NCI-H2227 (cell line): ENCODE measurements at regions not wholly inside any gene's neighbourhood (a gene's known extent, or its start where the extent isn't known, plus 50 kb on each side); places are given as distances from the start of the nearest gene placed in this dataset.

ENCODE experiments used
- DNase-seq: peaks from one replicate; lab custom pipeline; 2025; ENCODE audit not compliant: unreplicated experiment; lab: John Stamatoyannopoulos, UW

DNA sequence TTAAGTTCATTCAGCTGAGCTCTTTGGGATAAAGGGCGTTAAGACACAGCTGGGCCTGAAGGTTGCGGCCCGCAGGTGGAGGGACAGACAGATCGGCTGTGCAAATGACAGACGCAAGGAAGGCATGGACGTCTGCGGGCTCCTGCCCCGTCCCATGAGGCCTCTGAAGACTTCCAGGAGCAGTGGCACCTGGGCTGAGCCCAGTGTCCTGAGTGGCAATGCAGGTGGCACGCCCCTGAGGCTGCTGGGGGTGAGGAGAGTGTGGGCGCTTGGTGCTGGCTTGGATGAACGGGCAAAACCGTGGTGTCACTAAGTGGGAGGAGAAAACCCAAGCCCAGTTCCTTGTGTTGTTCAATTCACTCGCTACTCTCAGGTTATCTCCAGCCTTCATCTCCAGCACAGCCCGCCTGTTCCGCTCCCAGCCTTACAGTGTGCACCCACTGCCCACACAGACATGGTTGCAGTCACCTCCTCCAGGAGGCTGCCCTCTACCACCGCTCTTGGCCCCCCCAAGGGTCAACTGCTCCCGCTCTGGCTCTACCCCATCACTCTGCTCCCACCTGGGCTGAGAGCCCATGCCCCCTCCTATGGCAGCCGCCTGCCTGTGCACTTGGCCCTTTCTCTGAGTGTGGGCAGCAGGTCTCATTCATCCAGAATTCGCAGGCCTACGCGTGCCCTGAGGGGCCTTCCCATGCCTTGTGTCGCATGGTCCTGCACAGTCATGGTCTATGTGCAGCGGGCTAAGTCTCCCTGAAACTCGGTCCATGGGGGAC is 50.3 kb downstream of the PTGR3 start:
- DNase-seq = no peak

DNA sequence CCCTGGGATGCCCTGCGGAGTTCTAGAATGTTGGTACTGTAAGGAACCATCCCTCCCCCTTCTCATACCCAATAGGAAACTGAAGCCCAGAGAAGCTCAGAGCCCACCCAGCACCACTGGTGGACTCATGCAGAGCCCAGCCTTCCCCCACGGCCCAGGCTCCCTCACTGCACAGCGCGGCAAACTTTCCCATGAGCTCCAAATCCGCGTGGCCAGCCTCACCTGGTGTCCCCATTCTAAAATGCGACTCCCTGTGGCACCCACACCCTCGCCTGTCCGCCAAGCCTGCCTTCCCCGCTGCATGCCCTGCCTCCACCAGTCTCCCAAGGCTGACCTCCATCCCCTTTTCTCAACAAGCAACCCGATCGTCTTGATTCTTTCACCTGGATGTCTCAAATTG is 51.1 kb downstream of the PTGR3 start:
- no peak for DNase-seq

DNA sequence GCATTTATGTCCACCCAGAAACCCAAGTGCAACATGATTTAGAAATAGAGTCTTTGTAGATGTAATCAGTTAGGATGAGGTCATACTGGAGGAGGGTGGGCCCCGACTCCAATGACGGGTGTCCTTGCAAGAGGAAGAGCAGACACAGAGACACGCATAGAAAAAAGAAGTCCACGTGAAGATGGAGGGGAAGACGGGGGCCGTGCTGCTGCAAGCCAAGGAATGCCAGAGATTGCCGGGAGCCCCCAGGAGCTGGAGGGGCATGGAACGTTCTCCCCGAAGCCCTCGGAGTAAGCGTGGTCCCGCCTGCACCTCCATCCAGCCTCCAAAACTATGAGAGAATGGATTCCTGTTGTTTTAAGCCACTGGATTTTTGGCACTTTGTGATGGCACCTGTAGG is 51.6 kb downstream of the PTGR3 start:
- no peak for DNase-seq

DNA sequence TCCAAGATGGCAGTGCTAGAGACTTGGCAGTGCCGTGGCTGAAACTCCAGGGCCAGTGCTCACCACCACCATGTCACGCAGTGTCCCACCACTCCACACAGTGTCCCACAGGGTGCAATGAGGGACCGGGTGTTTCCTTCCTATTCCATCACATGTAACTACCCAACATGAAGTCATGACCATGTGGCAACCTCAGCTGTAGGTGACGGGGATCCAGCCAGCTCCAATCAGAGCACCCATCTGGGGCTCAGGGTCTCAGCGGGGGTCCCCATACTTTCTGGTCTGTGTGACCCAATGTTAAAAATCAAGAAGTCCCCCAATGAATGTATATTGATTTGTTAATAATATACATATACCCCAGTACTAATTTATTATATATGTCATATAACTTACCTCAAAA is 52.1 kb downstream of the PTGR3 start:
- no peak for DNase-seq

DNA sequence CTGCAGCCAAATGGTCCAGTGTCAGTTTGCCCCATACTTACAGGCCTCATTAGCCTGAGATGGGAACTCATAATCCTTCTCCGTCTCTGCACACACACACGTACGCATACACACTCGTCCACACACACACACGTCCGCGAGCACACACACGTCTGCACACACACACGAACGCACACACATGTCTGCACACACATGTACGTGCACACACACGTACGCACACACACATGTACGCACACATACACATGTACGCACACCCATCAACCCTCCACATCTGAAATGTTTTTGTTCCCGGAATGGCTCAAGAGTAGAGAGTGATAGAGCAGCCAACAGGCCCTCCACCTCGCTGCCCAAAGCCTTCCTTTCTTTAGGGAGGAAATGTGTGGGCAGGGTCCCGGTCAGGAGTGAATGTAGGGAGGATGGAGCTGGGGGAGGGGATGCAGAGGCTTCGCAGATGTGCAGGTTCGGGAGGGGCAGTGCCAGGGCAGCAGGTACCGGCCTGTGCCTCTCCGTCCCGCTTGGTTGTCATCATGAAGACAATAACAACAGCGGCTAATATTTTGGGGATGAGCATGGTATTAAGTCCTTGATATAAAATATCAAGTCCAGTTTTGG is 52.7 kb downstream of the PTGR3 start:
- no peak for DNase-seq

DNA sequence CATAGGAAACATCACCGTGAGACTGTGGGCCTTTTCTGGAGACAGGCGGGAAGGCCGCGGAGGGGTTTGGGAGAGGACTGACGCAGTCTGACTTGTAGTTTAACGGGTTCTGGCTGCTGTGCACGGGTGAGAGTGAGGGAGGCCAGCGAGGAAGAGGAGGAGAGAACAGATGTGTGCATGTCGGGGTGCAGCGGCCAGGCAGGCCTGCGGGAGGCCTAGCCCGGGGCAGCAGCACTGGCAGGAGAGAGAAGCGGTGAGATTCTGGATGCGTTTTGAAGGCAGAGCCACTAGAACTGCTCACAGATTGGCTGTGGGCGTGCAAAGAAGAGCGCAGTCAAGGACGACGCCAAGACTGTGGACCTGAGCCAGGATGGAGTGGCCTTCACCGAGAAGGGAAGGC is 53.9 kb downstream of the PTGR3 start:
- no peak for DNase-seq

DNA sequence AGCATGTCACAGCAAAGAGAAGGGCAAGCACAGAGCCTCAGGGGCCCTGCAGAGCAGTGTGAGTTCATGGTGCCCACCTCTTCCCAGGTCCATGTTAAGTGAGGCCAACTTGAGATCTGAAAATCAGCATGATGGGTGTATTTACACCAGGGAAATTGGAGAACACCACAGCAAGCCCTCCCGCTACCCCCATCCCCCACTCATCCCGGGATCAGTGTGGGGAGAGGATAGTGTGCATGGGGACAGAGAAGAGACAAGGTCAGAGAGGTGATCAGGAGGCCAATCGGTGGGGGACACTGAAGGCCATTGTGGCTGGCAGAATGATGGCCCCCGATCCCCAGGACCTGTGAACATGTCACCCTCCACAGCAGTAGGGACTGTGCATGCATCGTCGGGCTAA is 54.7 kb downstream of the PTGR3 start:
- no peak for DNase-seq

DNA sequence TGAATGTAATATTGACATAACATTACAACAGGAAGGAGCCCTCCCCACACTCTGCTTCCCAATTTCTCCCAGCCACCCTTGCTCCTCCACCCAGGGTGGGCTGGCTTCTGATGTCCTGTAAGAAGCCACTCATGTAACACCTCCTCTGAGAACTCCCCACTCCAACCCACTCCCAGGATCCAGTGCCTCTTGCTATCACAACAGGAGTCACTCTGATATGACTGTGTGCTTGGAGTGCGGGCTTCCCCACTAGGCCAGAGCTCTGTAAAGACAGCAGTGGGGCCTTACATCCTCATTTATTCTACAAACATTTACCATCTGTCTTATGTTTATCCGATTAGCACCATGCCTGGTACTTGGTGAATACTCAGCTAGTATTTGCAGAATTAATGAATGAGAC is 65.1 kb downstream of the PTGR3 start:
- DNase-seq = no peak

DNA sequence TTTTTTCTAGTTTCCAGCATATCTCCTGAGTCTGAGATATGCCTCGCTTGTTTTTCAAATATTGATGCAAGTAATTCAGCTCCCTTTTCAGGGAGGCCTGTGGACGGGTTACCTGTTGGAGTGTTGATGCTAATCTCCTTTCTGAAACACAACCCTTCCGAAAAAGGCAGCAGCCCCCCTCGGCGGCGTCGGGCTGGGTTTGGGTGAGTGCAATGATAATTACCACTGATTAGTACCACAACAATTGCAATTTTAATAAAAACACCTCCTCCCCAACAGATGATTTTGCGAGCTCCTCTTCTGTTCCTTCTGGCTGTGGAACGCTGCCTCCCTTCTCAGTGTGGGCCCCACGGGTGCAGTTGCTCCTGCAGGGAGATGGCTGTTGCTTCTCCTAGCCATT is 66.3 kb downstream of the PTGR3 start:
- no peak for DNase-seq

DNA sequence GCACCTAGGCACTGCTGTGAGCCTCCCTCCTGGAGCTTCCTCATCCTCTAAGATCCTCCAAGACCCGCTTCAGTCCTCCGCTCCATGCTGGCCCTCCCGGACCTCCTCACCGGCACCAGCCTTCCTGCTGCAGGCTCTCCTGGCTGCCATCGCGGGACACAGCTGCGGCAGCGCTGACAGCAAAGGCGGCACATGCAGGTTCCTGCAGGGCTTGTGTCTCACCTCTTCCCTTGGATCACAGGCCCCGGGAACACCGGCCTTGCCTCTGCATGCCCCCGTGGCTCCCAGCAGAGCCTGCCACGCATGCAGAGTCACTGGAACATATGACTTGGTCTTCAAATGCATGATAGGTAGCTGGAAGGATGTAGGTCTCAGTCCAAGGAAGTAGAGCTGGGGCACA is 67.2 kb downstream of the PTGR3 start:
- DNase-seq = no peak

DNA sequence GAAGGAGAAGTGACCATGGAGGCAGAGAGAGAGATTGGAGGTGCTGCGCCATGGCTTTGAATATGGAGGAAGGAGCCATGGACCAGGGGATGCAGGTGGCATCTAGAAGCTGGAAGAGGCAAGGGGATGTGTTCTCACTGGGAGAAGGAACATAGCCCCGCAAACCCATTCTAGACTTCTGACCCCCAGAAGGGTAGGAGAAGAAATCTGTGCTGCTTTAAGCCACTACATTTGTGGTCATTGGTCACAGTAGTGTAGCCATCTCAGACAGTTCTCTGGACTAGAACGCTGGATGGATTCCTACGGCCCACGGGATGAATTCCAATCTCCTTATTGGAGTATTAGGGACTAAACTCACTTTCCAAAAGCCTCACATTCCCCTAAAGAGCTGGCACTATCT is 67.8 kb downstream of the PTGR3 start:
- DNase-seq = no peak

DNA sequence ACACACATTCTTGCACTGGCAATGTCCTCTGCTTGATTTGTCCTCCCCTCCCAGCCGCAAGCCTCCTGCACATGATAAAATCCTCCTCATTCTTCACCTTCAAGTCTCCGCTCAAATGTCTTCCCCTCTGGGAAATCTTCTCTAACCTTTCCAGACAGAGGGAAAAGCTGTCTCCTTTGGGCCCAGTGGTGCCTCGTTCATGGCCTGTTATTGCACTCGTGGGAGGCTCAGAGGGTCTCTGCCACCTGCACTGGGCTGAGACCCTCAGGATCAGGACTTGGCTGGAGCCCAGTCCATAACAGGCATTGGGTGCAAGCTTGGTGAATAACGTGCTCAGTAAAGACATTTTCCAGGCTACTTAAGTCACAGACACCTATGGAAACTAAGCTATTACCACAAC is 68.6 kb downstream of the PTGR3 start:
- DNase-seq = no peak

DNA sequence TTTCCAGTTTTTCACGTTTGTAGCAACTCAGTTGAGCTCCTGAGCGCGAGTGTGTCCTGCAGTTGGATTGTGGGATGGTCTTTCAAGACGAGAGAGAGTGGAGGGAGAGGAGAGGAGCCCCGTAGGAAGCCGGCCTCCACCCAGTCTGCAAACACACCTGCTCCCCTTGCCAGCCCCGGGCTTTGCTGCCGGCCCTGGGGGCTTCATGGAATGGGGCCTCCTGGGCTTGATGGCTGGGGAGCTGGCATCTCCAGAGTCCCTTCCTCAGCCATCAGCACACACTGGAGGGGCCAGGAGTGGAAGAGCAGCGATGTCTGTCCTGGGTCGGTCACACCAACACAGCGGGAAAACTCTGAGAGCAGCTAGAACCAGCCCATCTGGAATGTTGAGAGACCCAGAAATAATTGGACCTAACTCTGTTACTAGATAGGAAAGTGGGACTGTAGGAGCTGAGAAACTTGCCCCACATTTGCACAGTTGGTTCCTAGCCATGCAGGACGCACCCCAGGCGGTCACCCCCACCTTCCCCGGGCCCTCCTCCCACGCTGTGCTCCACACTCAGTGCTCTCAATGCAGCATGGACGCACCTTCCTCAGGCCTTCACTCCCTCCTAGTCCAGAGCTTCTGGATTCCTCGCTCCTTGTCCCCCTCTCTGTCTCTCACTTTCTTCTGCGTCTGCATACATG is 69.6 kb downstream of the PTGR3 start:
- DNase-seq = no peak

DNA sequence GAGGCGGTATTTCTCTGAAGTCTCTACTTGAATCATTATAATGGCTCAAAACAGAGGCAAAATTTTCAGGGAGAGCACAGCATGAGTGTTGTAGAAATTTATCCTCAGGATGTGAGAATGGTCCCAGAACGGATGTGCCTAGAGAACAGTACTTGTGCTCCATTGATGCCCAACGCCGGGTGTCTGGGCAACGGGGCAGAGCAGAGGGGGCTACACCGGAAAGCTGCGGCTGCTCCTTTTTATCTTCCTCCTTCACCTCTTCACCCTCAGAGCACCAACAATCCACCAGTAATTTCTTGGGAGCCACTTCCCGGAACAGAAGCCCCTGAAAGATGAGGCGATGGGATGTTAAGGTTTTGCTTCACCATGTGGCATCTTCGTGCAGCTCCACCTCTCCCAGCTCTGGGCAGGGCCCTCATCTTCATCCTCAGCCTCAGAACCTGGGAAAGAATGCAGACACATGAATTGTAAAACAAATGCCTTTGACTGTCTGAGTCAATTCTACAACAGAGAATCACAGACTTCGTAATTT is 71.5 kb downstream of the PTGR3 start:
- DNase-seq = no peak

DNA sequence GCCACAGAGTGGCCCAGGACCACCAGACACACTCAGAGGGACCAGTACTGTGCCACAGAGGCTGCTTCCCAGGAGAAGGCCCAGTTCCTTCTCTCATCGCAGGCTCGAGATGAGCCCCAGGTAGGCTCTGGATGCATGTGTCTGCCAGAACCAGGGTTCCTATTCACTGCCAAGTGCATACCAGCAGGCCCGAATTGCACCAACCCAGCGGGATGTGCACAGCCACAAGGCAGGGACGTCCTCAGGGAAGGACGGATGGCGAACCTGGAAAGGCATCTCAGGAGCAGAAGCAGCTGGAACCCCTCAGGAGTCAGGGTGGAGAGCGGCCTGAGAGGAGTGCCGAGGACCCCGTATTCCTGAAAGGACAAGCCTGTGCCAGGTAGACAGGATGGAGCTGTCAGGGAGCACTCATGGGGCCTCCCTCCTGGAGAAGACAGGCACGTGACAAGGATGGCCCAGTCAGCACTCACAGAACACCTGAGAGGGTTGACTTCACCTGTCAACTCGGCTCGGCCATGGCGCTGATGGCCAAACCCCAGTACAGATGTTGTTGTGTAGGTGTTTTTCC is 73.7 kb downstream of the PTGR3 start:
- no peak for DNase-seq

DNA sequence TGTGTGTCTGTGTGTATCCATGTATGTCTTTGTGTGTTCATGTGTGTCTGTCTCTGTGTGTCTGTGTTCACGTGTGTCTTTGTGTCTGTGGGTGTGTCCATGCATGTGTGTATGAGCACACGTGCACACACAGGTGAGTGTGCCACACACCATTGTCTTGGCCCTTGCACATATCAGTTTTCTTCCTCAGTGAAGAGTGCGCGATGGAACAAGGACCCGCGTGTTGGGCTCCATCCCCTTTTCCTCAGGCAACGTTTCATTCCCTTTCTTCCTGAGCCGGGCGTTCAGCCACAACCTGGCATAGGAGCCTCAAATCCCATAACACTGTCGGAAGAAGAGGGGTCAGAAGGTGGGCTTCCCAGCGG is 74.3 kb downstream of the PTGR3 start:
- DNase-seq = no peak

DNA sequence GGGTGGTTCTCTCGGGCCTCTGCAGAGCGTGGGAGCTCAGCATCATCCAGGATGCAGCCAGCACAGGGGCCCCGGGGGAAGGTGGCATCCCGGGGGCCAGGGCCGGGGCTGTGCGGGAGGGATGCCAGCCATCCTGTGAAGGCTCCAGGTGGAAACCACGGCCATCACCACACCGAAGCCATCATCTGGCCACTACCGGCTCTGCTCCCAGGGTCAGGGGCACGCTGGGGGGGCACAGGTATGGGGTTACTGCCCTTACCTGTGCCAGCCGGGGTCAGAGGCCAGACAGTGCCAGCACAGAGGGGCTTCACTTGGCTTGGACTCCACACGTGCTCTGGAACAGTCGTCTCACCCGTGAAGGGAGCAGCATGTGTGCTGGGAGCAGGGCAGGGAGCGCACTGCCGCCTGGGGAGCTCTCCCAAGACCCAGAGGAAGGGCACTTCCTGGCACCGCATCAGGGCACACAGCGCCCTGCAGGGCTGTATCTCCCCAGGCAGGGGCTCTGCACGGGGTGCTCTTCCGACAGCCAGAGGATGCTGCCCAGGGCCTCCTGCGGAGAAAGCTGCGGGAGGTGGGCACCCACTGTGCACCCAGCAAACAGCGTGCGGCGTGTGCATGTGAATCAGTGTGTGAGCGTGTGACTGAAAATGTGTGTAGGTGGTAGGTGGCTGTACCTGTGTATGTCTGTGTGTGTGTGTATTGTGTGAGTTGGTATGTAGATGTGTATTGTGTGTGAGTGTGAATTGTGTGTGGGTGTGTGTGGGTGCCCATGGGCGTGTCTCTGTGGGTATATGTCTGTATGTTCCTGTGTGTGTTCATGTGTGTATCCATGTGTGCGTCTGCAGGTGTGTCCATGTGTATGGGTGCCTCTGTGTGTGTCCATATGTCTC is 75.0 kb downstream of the PTGR3 start:
- DNase-seq = no peak

DNA sequence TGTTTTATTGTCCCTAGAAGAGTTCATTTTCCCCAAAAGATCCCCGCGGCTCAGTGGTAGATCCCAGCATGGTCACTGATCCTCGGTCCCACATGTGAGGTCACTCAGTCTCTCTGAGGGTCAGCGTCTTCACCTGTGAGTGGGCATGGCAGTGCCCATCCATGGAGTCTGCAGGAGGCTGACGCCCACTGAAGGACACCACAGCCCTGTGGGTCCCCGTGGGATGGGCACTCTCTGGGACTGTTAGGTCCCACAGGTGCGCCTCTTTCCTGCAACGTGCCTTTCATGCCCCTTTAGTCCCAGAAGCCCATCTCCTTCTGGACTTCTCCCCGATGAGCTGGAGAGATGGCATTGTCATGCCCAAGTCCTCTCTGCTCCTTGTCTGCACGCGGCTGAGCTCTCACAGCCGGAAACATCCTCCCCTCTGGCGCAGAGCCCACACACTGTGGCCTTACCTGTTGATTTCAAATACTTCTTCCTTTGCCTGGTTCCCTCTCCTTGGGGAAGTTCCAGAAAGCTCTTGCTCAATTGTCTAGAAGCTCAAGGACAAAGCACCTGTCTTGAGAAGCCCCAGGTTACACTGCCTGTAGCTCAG is 75.9 kb downstream of the PTGR3 start:
- no peak for DNase-seq

DNA sequence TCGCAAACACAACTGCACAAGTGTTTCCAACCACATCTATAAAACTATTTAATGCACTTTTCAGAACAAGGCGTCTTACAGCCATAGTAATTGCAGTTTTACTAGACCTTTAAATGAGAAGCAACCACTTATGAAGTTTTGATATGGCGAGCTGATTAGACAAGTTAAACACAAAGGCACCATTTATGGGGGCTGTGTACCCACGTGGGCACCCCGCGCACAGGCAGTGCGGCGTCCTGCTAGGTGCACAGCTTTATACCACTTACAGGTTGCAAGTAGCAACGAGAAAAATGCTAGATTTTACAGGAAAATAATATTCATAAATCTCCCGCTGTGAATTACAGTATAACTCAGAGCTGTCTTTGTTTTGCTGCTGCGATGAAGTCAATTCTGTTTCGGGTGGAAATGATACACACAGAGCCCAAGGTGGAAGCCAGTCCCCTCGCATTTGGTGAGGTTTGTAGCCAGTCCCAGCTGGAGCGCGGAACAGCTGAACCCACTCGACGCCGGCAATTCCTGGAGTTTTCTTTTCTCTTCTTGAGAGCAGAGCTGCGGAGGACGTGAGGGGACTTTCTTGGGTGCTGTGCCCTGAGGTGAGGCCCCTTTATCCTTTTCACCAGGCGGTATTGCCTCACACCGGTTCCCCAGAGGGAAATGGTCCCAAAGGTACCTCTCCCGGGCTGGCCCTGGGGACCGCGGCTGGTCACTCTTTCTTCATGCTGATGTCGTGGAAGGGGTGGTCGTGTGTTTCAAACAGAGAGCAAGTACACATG is 76.7 kb downstream of the PTGR3 start:
- DNase-seq = no peak
